Stimulated activated naive B cell treated with anti-CD40 and anti-IgM and Interleukin-4, amounts not matched to agents 10 μg/mL and 1 μg/mL and 100 μg/mL, for 72 hours (primary cell): ENCODE measurements at regions not wholly inside any gene's neighbourhood (a gene's known extent, or its start where the extent isn't known, plus 50 kb on each side); places are given as distances from the start of the nearest gene placed in this dataset.

ENCODE experiments used
- ATAC-seq, 2 donors: fragments of 150-1000 bp; cut with Tn5 transposase; replicated peaks; 2 replicates each; pipeline ENCODE4 v1.10.0; 2021; ENCODE audit warnings: moderate library complexity in 1 of 2
- DNase-seq: peaks from one replicate; pipeline ENCODE4 v3.0.0; 2021
- H3K27ac Mint-ChIP-seq: one replicate; pipeline ENCODE4 v1.8.0; 2022; ENCODE audit warnings: mild to moderate bottlenecking, mixed read lengths
- H3K27me3 Mint-ChIP-seq, 2 donors: one replicate each; pipeline ENCODE4 v1.8.0; 2022; ENCODE audit warnings: mixed read lengths in 2 of 2
- H3K36me3 Mint-ChIP-seq, 2 donors: one replicate each; pipeline ENCODE4 v1.8.0; 2022; ENCODE audit warnings: mixed read lengths in 2 of 2, mild to moderate bottlenecking in 1 of 2
- H3K4me1 Mint-ChIP-seq, 2 donors: one replicate each; pipeline ENCODE4 v1.8.0; 2022; ENCODE audit warnings: mixed read lengths in 2 of 2, mild to moderate bottlenecking in 1 of 2
- H3K4me3 Mint-ChIP-seq, 2 donors: one replicate each; pipeline ENCODE4 v1.8.0; 2022; ENCODE audit warnings: mild to moderate bottlenecking in 2 of 2, mixed read lengths in 2 of 2, moderate library complexity in 1 of 2
- H3K9me3 Mint-ChIP-seq, 2 donors: one replicate each; pipeline ENCODE4 v1.8.0; 2022; ENCODE audit warnings: mixed read lengths in 2 of 2, mild to moderate bottlenecking in 1 of 2

- peaks cover 16 to 39% of the 10 kb centered on the region in 2 donors for H3K4me1 Mint-ChIP-seq
- H3K27ac Mint-ChIP-seq, result no peak overlapping the region
- DNase-seq (no peak), ATAC-seq (no peak)
- peaks cover 22 to 31% of the 10 kb centered on the region in 2 donors for H3K36me3 Mint-ChIP-seq
- peaks cover 4 to 7% of the 10 kb centered on the region in 2 donors for H3K9me3 Mint-ChIP-seq
- no peak overlapping the region for H3K4me3 Mint-ChIP-seq
- H3K27me3 Mint-ChIP-seq, result no peaks in the 10 kb centered on the region
These were observed 436.7 kb downstream of the ZEB2 start for GRCh38 chr2:144083211-144083610.

DNA sequence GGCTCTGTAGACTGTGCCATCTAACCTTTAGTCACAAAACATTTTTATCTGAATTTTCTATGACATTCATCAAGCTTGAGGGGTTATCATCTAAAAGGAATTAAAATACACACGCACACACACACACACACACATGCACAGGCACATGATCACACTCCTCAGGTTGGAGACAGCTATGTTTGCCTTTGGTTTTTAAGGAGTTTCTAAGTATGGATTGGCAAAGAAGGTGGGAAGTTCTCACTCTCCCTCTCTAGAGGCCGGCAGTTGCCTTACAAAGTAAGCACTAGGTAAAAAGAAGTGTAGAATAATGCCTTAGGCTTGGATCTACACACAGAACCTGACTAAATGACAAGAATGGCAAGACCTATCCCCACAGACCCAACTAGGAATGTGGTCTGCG lies 437.1 kb downstream of the ZEB2 start:
- Mint-ChIP-seq H3K36me3 (peaks cover 18 to 27% of the 10 kb centered on the region in 2 donors), H3K4me1 (peaks cover 16 to 34% of the 10 kb centered on the region in 2 donors), H3K9me3 (peaks cover 4 to 7% of the 10 kb centered on the region in 2 donors), H3K27me3 (no peaks in the 10 kb centered on the region), H3K4me3 (no peak overlapping the region), H3K27ac (peak overlapping the region; percentile 75)
- DNase-seq (no peak), ATAC-seq (peak in 1 of 2 donors; percentile 57)

GRCh38 chr2:144082327-144082726 lies 437.6 kb downstream of the ZEB2 start:
- no peaks in the 10 kb centered on the region for H3K27me3 Mint-ChIP-seq
- no peak for DNase-seq
- peak; percentile 53 to 75 for ATAC-seq
- peaks cover 12 to 30% of the 10 kb centered on the region in 2 donors for H3K4me1 Mint-ChIP-seq
- H3K9me3 Mint-ChIP-seq, result peaks cover 2 to 3% of the 10 kb centered on the region in 2 donors
- H3K36me3 Mint-ChIP-seq, result peaks cover 14 to 24% of the 10 kb centered on the region in 2 donors
- peak overlapping the region; percentile 75 for H3K27ac Mint-ChIP-seq
- H3K4me3 Mint-ChIP-seq, result no peak overlapping the region

DNA sequence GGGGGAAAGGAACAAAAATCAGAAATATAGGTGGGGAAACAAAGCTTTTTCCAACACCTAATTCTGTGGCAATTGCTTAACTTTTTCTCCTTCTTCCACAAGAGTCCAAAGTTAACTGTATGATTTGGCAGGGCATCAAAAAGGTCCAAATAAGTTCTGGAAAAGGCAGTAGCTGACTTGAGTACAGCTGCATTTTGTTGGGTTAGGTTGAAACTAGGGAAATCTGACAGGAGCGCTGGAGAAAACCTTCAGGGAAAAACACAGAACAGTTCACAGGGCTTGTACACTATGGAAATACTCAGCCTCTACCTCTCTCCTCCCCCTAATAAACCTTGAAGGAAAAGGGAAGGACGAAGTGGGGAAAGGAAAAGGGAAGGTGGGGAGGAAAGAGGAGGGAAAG lies 438.6 kb downstream of the ZEB2 start:
- no peak for ATAC-seq
- no peak overlapping the region for H3K4me3 Mint-ChIP-seq
- no peak for DNase-seq
- H3K9me3 Mint-ChIP-seq, result no peaks in the 10 kb centered on the region
- H3K36me3 Mint-ChIP-seq, result peaks cover 11 to 22% of the 10 kb centered on the region in 2 donors
- no peaks in the 10 kb centered on the region for H3K27me3 Mint-ChIP-seq
- peaks cover 9 to 21% of the 10 kb centered on the region in 2 donors for H3K4me1 Mint-ChIP-seq
- no peak overlapping the region for H3K27ac Mint-ChIP-seq

DNA sequence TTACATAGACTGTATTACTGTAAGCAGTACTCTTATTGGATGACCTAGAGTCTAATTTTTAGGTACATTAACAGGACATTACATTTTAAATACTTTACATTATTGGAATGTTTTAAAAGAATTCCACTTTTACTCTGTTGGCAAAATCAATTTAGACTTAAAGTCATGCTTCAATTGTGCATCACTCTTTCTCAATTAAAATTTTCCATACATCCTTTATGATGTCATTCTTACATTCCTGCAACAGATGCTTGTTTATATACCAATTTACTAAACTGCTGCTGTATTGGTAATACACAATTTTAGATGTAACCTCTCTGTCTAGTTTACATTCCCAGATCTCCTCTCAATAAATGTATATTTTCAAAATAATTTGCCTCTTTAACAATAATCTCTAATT lies 440.1 kb downstream of the ZEB2 start:
- H3K9me3 Mint-ChIP-seq, result no peaks in the 10 kb centered on the region
- no peak for ATAC-seq
- no peak overlapping the region for H3K4me3 Mint-ChIP-seq
- no peak overlapping the region for H3K27ac Mint-ChIP-seq
- peaks cover 9 to 21% of the 10 kb centered on the region in 2 donors for H3K4me1 Mint-ChIP-seq
- H3K36me3 Mint-ChIP-seq, result peaks cover 15 to 25% of the 10 kb centered on the region in 2 donors
- no peaks in the 10 kb centered on the region for H3K27me3 Mint-ChIP-seq
- DNase-seq, result no peak

DNA sequence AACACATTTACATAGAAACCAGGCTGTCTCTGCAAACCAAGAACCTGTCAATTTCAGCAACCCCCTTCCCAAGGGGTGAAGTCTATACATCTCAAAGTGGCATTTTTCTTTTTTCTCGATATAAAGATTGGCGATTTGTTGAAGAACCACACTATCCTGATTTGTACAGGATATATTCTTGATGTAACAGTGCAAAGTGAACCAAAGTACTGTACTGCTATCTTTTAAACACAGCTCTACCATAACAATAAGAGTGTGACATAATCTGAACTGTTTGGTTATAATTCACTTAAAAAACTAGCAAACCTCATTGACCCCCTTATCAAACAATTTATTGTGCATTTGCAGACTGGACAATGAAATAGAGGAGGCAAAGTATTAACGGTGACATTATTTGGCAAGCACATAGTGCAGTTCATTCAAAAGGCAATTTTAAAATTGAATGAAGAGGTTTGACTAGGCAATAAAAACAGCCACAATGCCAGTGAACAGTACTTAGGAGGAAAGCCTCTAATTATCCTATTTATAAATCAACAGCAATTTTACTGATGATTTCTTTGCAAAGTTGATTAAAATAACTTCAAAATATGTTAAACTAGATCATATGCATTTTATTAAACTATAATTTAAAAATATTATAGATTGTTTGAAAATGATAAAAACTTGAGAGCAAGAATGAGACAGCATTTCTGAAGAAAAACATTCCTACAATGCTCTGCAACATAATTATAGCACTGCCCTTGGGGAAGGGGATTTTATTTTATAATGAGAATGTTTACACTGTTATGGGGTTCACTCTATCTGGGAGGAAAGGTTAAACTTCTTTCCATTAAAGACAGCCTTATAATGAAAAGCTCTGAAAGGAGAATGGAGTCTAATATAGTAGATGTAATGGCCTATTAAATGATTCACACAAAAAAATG lies 440.9 kb downstream of the ZEB2 start:
- Mint-ChIP-seq H3K4me1 (peaks cover 6 to 17% of the 10 kb centered on the region in 2 donors), H3K36me3 (peaks cover 15 to 22% of the 10 kb centered on the region in 2 donors), H3K27me3 (no peaks in the 10 kb centered on the region), H3K4me3 (no peak overlapping the region), H3K27ac (no peak overlapping the region), H3K9me3 (no peaks in the 10 kb centered on the region)
- ATAC-seq (no peak), DNase-seq (no peak)

DNA sequence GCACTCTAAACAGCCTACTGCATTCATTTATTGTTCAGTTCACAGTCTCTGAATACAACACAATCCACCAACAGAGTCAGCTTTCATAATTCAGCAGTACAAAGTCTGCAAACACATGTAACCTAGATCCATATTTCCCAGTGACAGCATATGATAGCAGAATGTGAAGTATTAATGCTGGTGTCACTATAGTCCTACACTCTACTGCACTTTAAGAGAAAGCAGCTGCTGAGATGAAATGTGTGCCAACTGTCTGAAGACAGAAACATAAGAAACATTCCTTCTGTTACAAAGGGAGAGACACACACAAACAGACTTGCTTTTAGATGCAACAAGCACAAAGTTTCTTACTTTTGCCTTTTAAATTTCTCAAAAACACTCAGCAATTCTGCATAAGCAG lies 441.8 kb downstream of the ZEB2 start:
- no peaks in the 10 kb centered on the region for H3K9me3 Mint-ChIP-seq

GRCh38 chr2:144074450-144074849 lies 445.5 kb downstream of the ZEB2 start:
- no peak overlapping the region for H3K4me3 Mint-ChIP-seq
- H3K36me3 Mint-ChIP-seq, result peaks cover 4% of the 10 kb centered on the region in 2 donors
- H3K4me1 Mint-ChIP-seq, result no peaks in the 10 kb centered on the region
- no peaks in the 10 kb centered on the region for H3K27me3 Mint-ChIP-seq
- no peak overlapping the region for H3K27ac Mint-ChIP-seq
- DNase-seq (no peak), ATAC-seq (no peak)
- no peaks in the 10 kb centered on the region for H3K9me3 Mint-ChIP-seq

More for the DNA sequence above, 441.8 kb downstream of the ZEB2 start:
- DNase-seq (no peak), ATAC-seq (no peak)
- Mint-ChIP-seq H3K4me3 (no peak overlapping the region), H3K36me3 (peaks cover 10 to 18% of the 10 kb centered on the region in 2 donors), H3K27ac (no peak overlapping the region), H3K4me1 (peaks cover 6 to 12% of the 10 kb centered on the region in 2 donors), H3K27me3 (no peaks in the 10 kb centered on the region)

DNA sequence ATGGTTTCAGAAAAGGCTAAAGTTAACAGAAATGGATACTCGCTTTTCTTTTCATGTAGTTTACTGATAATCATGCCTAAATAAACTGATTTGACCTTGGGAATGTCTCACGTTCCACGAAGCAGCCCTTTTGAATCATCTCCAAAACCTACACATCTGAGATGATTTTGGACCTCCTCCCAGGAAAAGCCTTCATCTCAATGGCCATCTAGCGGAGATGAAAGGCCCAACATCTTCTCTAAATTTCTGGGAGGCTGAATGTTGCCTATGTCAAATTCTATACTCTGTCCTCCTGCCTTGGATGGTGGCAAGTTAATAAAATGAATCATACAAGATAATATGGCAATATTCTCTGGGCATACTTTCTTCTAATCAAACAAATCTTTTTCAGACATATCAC lies 448.5 kb downstream of the ZEB2 start:
- H3K4me3 Mint-ChIP-seq, result no peak overlapping the region
- no peak for DNase-seq
- peaks cover 4 to 10% of the 10 kb centered on the region in 2 donors for H3K36me3 Mint-ChIP-seq
- no peaks in the 10 kb centered on the region for H3K27me3 Mint-ChIP-seq
- H3K9me3 Mint-ChIP-seq, result no peaks in the 10 kb centered on the region
- ATAC-seq, result no peak
- no peak overlapping the region for H3K27ac Mint-ChIP-seq
- peaks cover 0 to 4% of the 10 kb centered on the region in 2 donors for H3K4me1 Mint-ChIP-seq

- Mint-ChIP-seq H3K27me3 (no peaks in the 10 kb centered on the region), H3K9me3 (no peaks in the 10 kb centered on the region), H3K36me3 (peaks cover 0 to 11% of the 10 kb centered on the region in 2 donors), H3K4me3 (no peak overlapping the region), H3K27ac (no peak overlapping the region), H3K4me1 (peaks cover 0 to 4% of the 10 kb centered on the region in 2 donors)
- no peak for ATAC-seq
- no peak for DNase-seq
These were observed 452.4 kb downstream of the ZEB2 start for GRCh38 chr2:144067506-144067905.

GRCh38 chr2:144063602-144064001 lies 456.3 kb downstream of the ZEB2 start:
- Mint-ChIP-seq H3K4me3 (no peak overlapping the region), H3K9me3 (no peaks in the 10 kb centered on the region), H3K27me3 (no peaks in the 10 kb centered on the region), H3K36me3 (peaks cover 0 to 7% of the 10 kb centered on the region in 2 donors), H3K27ac (no peak overlapping the region), H3K4me1 (no peaks in the 10 kb centered on the region)
- no peak for DNase-seq
- no peak for ATAC-seq

DNA sequence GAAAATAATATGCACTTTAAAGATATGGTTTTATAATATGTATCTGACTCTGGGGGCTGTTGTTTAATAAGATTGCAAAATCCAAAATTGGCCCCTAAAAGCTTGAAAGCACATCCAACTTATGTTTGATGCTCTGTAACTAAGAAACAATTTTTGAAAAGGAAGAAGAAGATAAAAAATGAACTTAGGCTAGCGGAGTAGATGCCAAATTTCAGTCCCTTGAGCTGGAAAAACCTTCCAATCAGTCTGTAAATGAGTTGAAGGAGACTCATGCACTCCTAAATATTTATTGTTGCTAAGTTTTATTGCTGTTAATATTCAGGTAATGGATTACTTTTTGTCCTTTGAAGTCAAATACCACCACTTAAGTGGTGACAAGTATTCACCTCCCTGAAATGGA lies 465.0 kb downstream of the ZEB2 start:
- ATAC-seq (no peak), DNase-seq (no peak)
- no peak overlapping the region for H3K4me3 Mint-ChIP-seq
- H3K9me3 Mint-ChIP-seq, result no peaks in the 10 kb centered on the region
- H3K4me1 Mint-ChIP-seq, result no peaks in the 10 kb centered on the region
- H3K36me3 Mint-ChIP-seq, result peaks cover 3 to 10% of the 10 kb centered on the region in 2 donors
- no peaks in the 10 kb centered on the region for H3K27me3 Mint-ChIP-seq
- no peak overlapping the region for H3K27ac Mint-ChIP-seq

DNA sequence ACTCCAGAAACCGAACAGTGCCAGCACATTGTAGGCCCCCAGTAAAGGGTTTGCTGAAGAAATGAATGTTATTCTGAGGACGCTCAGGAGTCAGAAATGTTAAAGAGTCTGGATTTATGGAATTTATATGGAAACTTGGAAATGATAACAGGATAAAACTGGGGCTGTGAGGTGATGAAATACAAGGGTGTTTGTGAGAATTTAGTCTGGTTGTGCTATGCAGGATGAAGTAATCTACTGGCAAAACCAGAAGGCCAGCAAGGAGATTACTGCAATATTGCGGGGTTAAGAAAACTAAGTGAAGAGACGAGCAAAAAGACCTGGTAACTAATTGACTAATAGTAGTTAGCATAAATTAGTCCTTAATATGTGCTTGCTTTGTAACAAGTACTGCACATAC lies 467.8 kb downstream of the ZEB2 start:
- Mint-ChIP-seq H3K27me3 (no peaks in the 10 kb centered on the region), H3K4me1 (no peaks in the 10 kb centered on the region), H3K27ac (no peak overlapping the region), H3K36me3 (peaks cover 3 to 7% of the 10 kb centered on the region in 2 donors), H3K9me3 (no peaks in the 10 kb centered on the region), H3K4me3 (no peak overlapping the region)
- DNase-seq (no peak), ATAC-seq (no peak)

DNA sequence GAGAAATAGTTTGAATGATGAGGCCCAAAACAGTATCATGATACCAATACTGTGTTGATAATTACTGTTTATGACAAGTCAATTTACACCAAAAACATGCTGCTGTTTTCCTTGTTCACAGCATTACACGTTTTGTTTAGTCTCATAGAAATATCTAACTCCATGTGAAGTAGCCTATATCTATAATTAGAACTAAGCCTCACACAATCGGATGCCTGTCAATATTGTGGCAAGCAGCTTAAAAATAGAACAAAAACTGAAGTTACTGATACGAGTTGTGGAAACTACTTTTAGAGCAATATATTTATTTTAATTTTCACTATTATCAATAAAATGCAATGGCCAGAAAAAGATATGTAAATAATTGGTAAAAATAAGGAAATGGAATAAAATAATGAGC lies 470.8 kb downstream of the ZEB2 start:
- Mint-ChIP-seq H3K27ac (no peak overlapping the region), H3K4me3 (no peak overlapping the region), H3K27me3 (no peaks in the 10 kb centered on the region), H3K4me1 (no peaks in the 10 kb centered on the region), H3K9me3 (no peaks in the 10 kb centered on the region), H3K36me3 (peaks cover 3% of the 10 kb centered on the region in 2 donors)
- no peak for ATAC-seq
- no peak for DNase-seq

- no peak overlapping the region for H3K4me3 Mint-ChIP-seq
- no peaks in the 10 kb centered on the region for H3K27me3 Mint-ChIP-seq
- H3K4me1 Mint-ChIP-seq, result no peaks in the 10 kb centered on the region
- DNase-seq (no peak), ATAC-seq (no peak)
- H3K27ac Mint-ChIP-seq, result no peak overlapping the region
- H3K9me3 Mint-ChIP-seq, result no peaks in the 10 kb centered on the region
- H3K36me3 Mint-ChIP-seq, result peaks cover 3% of the 10 kb centered on the region in 2 donors
These were observed 471.3 kb downstream of the ZEB2 start for GRCh38 chr2:144048631-144049060.
